ENCODE measurements at regions not wholly inside any gene's neighbourhood (a gene's known extent, or its start where the extent isn't known, plus 50 kb on each side); places are given as distances from the start of the nearest gene placed in this dataset.

DNA sequence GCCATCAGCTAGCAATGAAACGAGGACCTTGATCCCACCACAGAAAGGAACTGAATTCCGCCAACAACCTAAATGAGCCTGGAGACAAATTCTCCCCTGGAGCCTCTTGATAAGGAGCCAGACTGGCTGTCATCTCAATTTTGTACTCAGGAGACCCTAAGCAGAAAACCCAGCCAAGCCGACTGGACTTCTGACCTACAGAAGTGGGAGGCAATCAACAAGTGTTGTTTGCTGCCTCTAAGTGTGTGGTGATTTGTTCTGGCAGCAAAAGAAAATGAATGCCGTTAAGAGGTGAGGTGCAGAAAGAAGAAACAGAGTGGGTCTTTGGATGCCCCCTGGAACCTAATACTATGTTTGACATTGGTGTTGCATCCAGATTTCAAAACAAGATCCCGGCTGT lies 72.7 kb upstream of the SPATA31E1 start:
- Histone ChIP-seq H3K4me3 (ENCODE audit: control insufficient read depth in 2 of 3, extremely low read depth in 1 of 3, insufficient read depth in 2 of 3, low read depth in 1 of 3, low read length in 3 of 3) (no peak overlapping the region), H3K4me1 (ENCODE audit: control insufficient read depth, extremely low read depth, insufficient read depth, low read length) (peaks cover 4% of the 10 kb centered on the region), H4K20me1 (ENCODE audit: control insufficient read depth, extremely low read depth, insufficient read depth, low read length) (no peaks in the 10 kb centered on the region), H3K27me3 (ENCODE audit: control insufficient read depth, extremely low read depth, insufficient read depth, low read length) (no peaks in the 10 kb centered on the region), H3K27ac (ENCODE audit: control insufficient read depth, insufficient read depth, low read length) (no peak overlapping the region), H3K9me3 (ENCODE audit: control insufficient read depth, low read depth, low read length) (no peaks in the 10 kb centered on the region), H3K4me2 (ENCODE audit: control insufficient read depth, extremely low read depth, insufficient read depth, low read depth, low read length) (no peak overlapping the region), H3K9me1 (ENCODE audit: control insufficient read depth, extremely low read depth, insufficient read depth, low read length) (no peaks in the 10 kb centered on the region), H2AFZ (ENCODE audit: control insufficient read depth, low read length) (no peak overlapping the region), H3K36me3 (ENCODE audit: control insufficient read depth in 2 of 2, extremely low read depth in 1 of 2, insufficient read depth in 2 of 2, low read length in 2 of 2) (no peaks in the 10 kb centered on the region), H3K79me2 (ENCODE audit: control insufficient read depth, insufficient read depth, low read length) (no peaks in the 10 kb centered on the region), H3K9ac (ENCODE audit: control insufficient read depth, extremely low read depth, insufficient read depth, low read length) (no peak overlapping the region)
- dilution Hi-C loops (cut with MboI; ENCODE audit: extremely low pct_ligation_motif_present, low sequenced_read_pairs) = loop anchor here (25.0 kb wide), 1 partner anchor 98 kb away; no protein-coding TSS in a partner anchor
- no peak for DNase-seq (ENCODE audit: low read depth, low spot score)
- TF ChIP-seq, protein P1, sequence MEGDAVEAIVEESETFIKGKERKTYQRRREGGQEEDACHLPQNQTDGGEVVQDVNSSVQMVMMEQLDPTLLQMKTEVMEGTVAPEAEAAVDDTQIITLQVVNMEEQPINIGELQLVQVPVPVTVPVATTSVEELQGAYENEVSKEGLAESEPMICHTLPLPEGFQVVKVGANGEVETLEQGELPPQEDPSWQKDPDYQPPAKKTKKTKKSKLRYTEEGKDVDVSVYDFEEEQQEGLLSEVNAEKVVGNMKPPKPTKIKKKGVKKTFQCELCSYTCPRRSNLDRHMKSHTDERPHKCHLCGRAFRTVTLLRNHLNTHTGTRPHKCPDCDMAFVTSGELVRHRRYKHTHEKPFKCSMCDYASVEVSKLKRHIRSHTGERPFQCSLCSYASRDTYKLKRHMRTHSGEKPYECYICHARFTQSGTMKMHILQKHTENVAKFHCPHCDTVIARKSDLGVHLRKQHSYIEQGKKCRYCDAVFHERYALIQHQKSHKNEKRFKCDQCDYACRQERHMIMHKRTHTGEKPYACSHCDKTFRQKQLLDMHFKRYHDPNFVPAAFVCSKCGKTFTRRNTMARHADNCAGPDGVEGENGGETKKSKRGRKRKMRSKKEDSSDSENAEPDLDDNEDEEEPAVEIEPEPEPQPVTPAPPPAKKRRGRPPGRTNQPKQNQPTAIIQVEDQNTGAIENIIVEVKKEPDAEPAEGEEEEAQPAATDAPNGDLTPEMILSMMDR (optimal IDR thresholded peaks at IDR 0.05 in 1 of 3, IDR thresholded peaks at IDR 0.05 in 1 of 3, conservative IDR thresholded peaks at IDR 0.05 in 1 of 3; ENCODE audit: extremely low read depth in 1 of 3, insufficient read depth in 2 of 3, low read length in 3 of 3) = no peak
- TF ChIP-seq EZH2 (IDR thresholded peaks at IDR 0.05; ENCODE audit: low read length) = no peak
- FAIRE-seq = no peak

DNA sequence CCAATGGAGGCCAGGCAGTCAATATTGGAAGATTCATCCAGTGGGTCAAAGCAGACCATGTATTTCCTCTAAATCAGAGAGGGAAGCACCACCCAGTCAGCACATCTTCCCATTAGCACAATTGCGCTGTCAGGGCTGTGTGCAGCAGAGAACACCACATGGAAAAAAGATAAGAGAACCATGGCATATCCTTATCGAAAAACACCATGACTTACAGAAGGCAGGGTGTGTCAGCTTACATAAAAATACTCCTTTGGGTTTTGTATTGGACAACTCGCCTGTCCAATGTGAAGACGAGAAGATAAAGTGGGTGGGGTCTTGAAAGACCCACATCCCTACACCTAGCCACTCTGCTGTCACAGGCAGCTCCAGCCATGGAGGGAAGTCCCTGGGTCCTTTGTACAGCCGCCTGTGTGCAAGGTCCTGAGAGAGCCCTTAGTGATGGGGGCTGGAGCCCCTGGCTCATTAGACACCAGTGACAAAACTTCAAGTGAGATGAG lies 71.9 kb upstream of the SPATA31E1 start:
- dilution Hi-C loops (cut with MboI; ENCODE audit: extremely low pct_ligation_motif_present, low sequenced_read_pairs) = loop anchor here (25.0 kb wide), 1 partner anchor 98 kb away; no protein-coding TSS in a partner anchor
- Histone ChIP-seq H3K9me3 (ENCODE audit: control insufficient read depth, low read depth, low read length) (no peaks in the 10 kb centered on the region), H2AFZ (ENCODE audit: control insufficient read depth, low read length) (no peak overlapping the region), H3K4me1 (ENCODE audit: control insufficient read depth, extremely low read depth, insufficient read depth, low read length) (peaks cover 4% of the 10 kb centered on the region), H3K27ac (ENCODE audit: control insufficient read depth, insufficient read depth, low read length) (no peak overlapping the region), H3K79me2 (ENCODE audit: control insufficient read depth, insufficient read depth, low read length) (no peaks in the 10 kb centered on the region), H4K20me1 (ENCODE audit: control insufficient read depth, extremely low read depth, insufficient read depth, low read length) (no peaks in the 10 kb centered on the region), H3K27me3 (ENCODE audit: control insufficient read depth, extremely low read depth, insufficient read depth, low read length) (no peaks in the 10 kb centered on the region), H3K4me2 (ENCODE audit: control insufficient read depth, extremely low read depth, insufficient read depth, low read depth, low read length) (no peak overlapping the region), H3K4me3 (ENCODE audit: control insufficient read depth in 2 of 3, extremely low read depth in 1 of 3, insufficient read depth in 2 of 3, low read depth in 1 of 3, low read length in 3 of 3) (no peak overlapping the region), H3K9me1 (ENCODE audit: control insufficient read depth, extremely low read depth, insufficient read depth, low read length) (no peaks in the 10 kb centered on the region), H3K36me3 (ENCODE audit: control insufficient read depth in 2 of 2, extremely low read depth in 1 of 2, insufficient read depth in 2 of 2, low read length in 2 of 2) (no peaks in the 10 kb centered on the region), H3K9ac (ENCODE audit: control insufficient read depth, extremely low read depth, insufficient read depth, low read length) (no peak overlapping the region)
- no peak for FAIRE-seq
- no peak for DNase-seq (ENCODE audit: low read depth, low spot score)
- no peak for TF ChIP-seq EZH2 (IDR thresholded peaks at IDR 0.05; ENCODE audit: low read length)
